ENCODE measurements at regions not wholly inside any gene's neighbourhood (a gene's known extent, or its start where the extent isn't known, plus 50 kb on each side); places are given as distances from the start of the nearest gene placed in this dataset.

DNA sequence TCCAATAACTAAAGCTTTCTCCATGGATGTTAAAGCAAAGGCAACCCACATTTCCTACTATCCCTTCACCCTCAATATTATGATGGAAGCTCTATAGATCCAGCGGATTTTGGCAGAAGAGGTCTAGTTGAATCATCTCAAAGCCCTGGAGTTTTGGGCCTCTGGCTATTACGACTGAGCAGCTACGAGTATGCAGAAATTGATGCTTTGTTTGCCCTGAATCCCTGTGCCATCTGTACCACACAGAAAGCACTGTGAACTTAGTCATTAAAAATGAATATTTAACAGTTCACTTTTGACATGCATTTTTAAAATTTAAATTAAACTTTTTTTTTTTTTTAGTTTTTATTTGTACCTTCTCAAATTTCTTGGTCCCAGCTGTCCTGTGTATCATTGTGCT, 705.4 kb upstream of the PTBP2 start:
- ATAC-seq (no peak), DNase-seq (no peak)
- TF ChIP-seq, protein P1, sequence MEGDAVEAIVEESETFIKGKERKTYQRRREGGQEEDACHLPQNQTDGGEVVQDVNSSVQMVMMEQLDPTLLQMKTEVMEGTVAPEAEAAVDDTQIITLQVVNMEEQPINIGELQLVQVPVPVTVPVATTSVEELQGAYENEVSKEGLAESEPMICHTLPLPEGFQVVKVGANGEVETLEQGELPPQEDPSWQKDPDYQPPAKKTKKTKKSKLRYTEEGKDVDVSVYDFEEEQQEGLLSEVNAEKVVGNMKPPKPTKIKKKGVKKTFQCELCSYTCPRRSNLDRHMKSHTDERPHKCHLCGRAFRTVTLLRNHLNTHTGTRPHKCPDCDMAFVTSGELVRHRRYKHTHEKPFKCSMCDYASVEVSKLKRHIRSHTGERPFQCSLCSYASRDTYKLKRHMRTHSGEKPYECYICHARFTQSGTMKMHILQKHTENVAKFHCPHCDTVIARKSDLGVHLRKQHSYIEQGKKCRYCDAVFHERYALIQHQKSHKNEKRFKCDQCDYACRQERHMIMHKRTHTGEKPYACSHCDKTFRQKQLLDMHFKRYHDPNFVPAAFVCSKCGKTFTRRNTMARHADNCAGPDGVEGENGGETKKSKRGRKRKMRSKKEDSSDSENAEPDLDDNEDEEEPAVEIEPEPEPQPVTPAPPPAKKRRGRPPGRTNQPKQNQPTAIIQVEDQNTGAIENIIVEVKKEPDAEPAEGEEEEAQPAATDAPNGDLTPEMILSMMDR (IDR thresholded peaks at IDR 0.05 in 4 of 5, conservative IDR thresholded peaks at IDR 0.05 in 1 of 5), result no peak
- TF ChIP-seq POLR2A (IDR thresholded peaks at IDR 0.05), result no peak
- Histone ChIP-seq H3K4me1 (no peaks in the 10 kb centered on the region), H3K27ac (no peak overlapping the region), H3K4me3 (no peak overlapping the region), H3K36me3 (no peaks in the 10 kb centered on the region), H3K9me3 (no peaks in the 10 kb centered on the region), H3K27me3 (no peaks in the 10 kb centered on the region)
- intact Hi-C loops (cut with DNase I; ENCODE audit: low total_unique reads) (no loop called here), in situ Hi-C loops (cut with MboI; ENCODE audit: low sequenced_read_pairs in 4 of 4) (no loop called here)

DNA sequence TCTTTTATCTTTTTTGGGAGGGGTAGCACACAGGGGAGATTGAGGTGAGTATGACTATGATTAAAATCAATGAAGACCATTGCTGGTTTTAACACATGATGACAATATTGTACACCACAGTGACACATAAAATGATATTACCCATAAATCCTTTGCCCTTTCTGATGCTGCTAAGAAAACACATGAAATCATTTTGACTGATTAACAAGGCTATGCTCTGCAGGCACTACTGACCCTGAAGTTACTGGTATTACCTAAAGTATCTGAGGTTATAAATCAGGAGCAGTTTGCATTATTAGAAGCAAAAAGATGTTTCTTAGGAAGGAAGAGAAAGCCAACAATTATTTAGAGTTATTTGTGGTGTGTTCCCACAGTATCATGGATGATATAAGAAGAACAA, 701.2 kb upstream of the PTBP2 start:
- H3K27ac ChIP-seq, result no peak overlapping the region
- DNase-seq, result no peak
- peaks cover 0 to 1% (median 0%) of the 10 kb centered on the region in 3 donors for H3K9me3 ChIP-seq
- no peaks in the 10 kb centered on the region for H3K36me3 ChIP-seq
- TF ChIP-seq, protein P1 (IDR thresholded peaks at IDR 0.05 in 4 of 5, conservative IDR thresholded peaks at IDR 0.05 in 1 of 5), result no peak
- no peak for TF ChIP-seq POLR2A (IDR thresholded peaks at IDR 0.05)
- no peak for ATAC-seq
- H3K4me1 ChIP-seq, result no peaks in the 10 kb centered on the region
- no peak overlapping the region for H3K4me3 ChIP-seq
- intact Hi-C loops (cut with DNase I; ENCODE audit: low total_unique reads) (no loop called here), in situ Hi-C loops (cut with MboI; ENCODE audit: low sequenced_read_pairs in 4 of 4) (no loop called here)
- H3K27me3 ChIP-seq, result no peaks in the 10 kb centered on the region

DNA sequence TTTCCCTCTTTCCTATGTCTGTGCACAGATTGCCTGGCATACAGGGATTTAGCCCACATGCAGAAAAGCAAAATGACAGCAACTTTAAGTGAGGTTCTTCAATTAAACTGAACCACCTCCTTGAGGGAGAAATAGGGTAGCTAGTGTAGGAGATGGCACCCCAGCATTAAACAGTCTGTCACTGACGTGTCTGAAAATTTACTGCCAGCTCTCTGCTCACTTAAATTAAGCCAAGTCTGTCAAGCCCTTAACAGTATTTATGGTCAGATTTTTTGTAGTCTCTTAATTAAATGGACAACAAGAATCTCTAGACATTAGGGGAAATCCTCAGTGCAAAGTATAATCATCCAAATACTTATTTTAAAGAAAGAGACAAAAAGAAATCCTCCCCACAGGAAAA, 696.5 kb upstream of the PTBP2 start:
- H3K27ac ChIP-seq, result no peak overlapping the region
- H3K36me3 ChIP-seq, result no peaks in the 10 kb centered on the region
- peaks cover 0 to 4% (median 0%) of the 10 kb centered on the region in 3 donors for H3K9me3 ChIP-seq
- H3K27me3 ChIP-seq, result no peaks in the 10 kb centered on the region
- ATAC-seq (no peak), DNase-seq (no peak)
- intact Hi-C loops (cut with DNase I; ENCODE audit: low total_unique reads), result no loop called here
- H3K4me3 ChIP-seq, result no peak overlapping the region
- in situ Hi-C loops (cut with MboI; ENCODE audit: low sequenced_read_pairs in 4 of 4), result no loop called here
- no peaks in the 10 kb centered on the region for H3K4me1 ChIP-seq
- TF ChIP-seq, protein P1 (IDR thresholded peaks at IDR 0.05 in 4 of 5, conservative IDR thresholded peaks at IDR 0.05 in 1 of 5), result no peak
- no peak for TF ChIP-seq POLR2A (IDR thresholded peaks at IDR 0.05)

DNA sequence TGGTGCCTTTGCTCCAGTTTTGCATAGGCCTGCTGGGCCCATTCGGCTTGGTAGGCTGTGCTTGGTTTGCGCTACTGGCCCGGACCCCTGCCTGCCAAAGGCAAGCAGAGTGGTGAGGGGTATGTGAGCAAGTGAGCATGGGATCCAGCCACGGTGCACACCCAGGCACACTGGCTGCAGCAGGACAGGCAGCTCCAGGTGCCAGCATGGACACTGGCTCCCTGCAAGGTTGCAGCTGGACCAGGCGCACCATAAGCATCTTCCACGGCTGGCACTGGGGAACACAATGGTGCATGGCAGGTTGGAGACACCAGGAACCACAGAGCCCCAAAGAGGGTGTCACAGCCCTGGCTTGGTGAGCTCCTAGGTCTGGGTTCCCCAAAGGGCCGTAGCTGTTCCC, 693.5 kb upstream of the PTBP2 start:
- Histone ChIP-seq H3K27me3 (no peaks in the 10 kb centered on the region), H3K36me3 (no peaks in the 10 kb centered on the region), H3K4me1 (no peaks in the 10 kb centered on the region), H3K9me3 (peaks cover 0 to 4% (median 0%) of the 10 kb centered on the region in 3 donors), H3K27ac (no peak overlapping the region), H3K4me3 (no peak overlapping the region)
- no peak for DNase-seq
- in situ Hi-C loops (cut with MboI; ENCODE audit: low sequenced_read_pairs in 4 of 4) (no loop called here), intact Hi-C loops (cut with DNase I; ENCODE audit: low total_unique reads) (no loop called here)
- TF ChIP-seq, protein P1 (IDR thresholded peaks at IDR 0.05 in 4 of 5, conservative IDR thresholded peaks at IDR 0.05 in 1 of 5), result no peak
- TF ChIP-seq POLR2A (IDR thresholded peaks at IDR 0.05), result no peak
- ATAC-seq, result no peak

DNA sequence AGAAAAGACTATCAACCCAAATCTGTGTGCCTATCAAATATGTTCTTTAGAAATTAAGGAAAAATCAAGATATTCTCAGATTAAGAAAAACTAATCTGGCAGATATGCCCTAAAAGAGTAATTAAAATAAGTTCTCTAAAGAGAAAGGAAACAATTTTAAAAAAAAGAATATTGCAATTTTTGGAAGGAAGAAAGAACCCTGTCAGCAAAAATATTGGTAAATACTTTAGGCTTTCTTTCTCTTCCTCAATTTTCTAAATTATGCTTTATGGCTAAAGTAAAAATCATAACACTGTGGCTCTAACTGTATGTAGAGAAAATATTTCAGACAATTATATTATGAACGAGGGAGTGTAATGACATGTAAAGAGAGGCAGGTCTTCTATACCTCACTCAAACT, 691.3 kb upstream of the PTBP2 start:
- DNase-seq (no peak), ATAC-seq (no peak)
- H3K4me3 ChIP-seq, result no peak overlapping the region
- intact Hi-C loops (cut with DNase I; ENCODE audit: low total_unique reads), result no loop called here
- no peaks in the 10 kb centered on the region for H3K36me3 ChIP-seq
- H3K27ac ChIP-seq, result no peak overlapping the region
- H3K9me3 ChIP-seq, result peaks cover 0 to 3% (median 0%) of the 10 kb centered on the region in 3 donors
- in situ Hi-C loops (cut with MboI; ENCODE audit: low sequenced_read_pairs in 4 of 4), result no loop called here
- TF ChIP-seq, protein P1 (IDR thresholded peaks at IDR 0.05 in 4 of 5, conservative IDR thresholded peaks at IDR 0.05 in 1 of 5), result no peak
- H3K27me3 ChIP-seq, result no peaks in the 10 kb centered on the region
- no peaks in the 10 kb centered on the region for H3K4me1 ChIP-seq

Data from gastrocnemius medialis (tissue), 4 donors.